ENCODE measurements at regions not wholly inside any gene's neighbourhood (a gene's known extent, or its start where the extent isn't known, plus 50 kb on each side); places are given as distances from the start of the nearest gene placed in this dataset.

GRCh38 chr12:62008703-62009102 lies 251.5 kb upstream of the USP15 start:
- TF ChIP-seq CTCF (IDR thresholded peaks at IDR 0.05) (no peak), POLR2A (IDR thresholded peaks at IDR 0.05) (no peak)
